ENCODE measurements at regions not wholly inside any gene's neighbourhood (a gene's known extent, or its start where the extent isn't known, plus 50 kb on each side); places are given as distances from the start of the nearest gene placed in this dataset.

GRCh38 chr6:82487895-82488294, 124.3 kb downstream of the TPBG start:
- no peak for FAIRE-seq
- no peak for TF ChIP-seq ZBTB4 (CRISPR knock-in tag; IDR thresholded peaks at IDR 0.05)
- TF ChIP-seq YY1 (IDR thresholded peaks at IDR 0.05; ENCODE audit: low read depth, low read length): no peak
- TF ChIP-seq TCF7 (IDR thresholded peaks at IDR 0.05; ENCODE audit: borderline replicate concordance): no peak
- TF ChIP-seq SMAD5 (IDR thresholded peaks at IDR 0.05; ENCODE audit: low read depth): no peak
- TF ChIP-seq IRF4 (IDR thresholded peaks at IDR 0.05; ENCODE audit: low read depth, low read length): no peak
- no peak for TF ChIP-seq MXI1 (IDR thresholded peaks at IDR 0.05; ENCODE audit: low read depth, low read length)
- TF ChIP-seq HDAC6 (IDR thresholded peaks at IDR 0.05; ENCODE audit: unreplicated experiment): no peak
- BruUV-seq (replicated peaks): no TSS peak
- Histone ChIP-seq H3K27ac (ENCODE audit: control insufficient read depth, insufficient read depth) (no peak overlapping the region), H3K9ac (ENCODE audit: control insufficient read depth, insufficient read depth, low read length) (no peak overlapping the region), H3K9me3 (replicated peaks; ENCODE audit: control insufficient read depth, insufficient read depth, low read length) (no peaks in the 10 kb centered on the region; the same call in 2 of the 3 replicates), H3K36me3 (ENCODE audit: control insufficient read depth in 2 of 2, insufficient read depth in 2 of 2, low read length in 1 of 2) (no peaks in the 10 kb centered on the region), H3K4me3 (no peak overlapping the region), H3K4me1 (ENCODE audit: control insufficient read depth, insufficient read depth, low read length) (no peaks in the 10 kb centered on the region), H3K79me2 (ENCODE audit: control insufficient read depth, insufficient read depth, low read length) (no peaks in the 10 kb centered on the region), H3K4me2 (ENCODE audit: control insufficient read depth, insufficient read depth) (no peak overlapping the region), H3K27me3 (replicated peaks in 1 of 2; ENCODE audit: control insufficient read depth in 2 of 2, insufficient read depth in 2 of 2, low read length in 1 of 2) (no peaks in the 10 kb centered on the region), H4K20me1 (ENCODE audit: control insufficient read depth, insufficient read depth) (no peaks in the 10 kb centered on the region), H2AFZ (ENCODE audit: control insufficient read depth, low read depth, low read length) (no peak overlapping the region)
- no peak for DNase-seq (ENCODE audit: low read depth, low spot score)
- WGBS (ENCODE audit: insufficient coverage, insufficient replicate concordance, low lambda C conversion rate, missing lambda C conversion rate): 0% methylated on average over 2 of the region's 2 CpGs
- in situ Hi-C loops (cut with MboI): no loop called here
- intact Hi-C loops (cut with micrococcal nuclease; ENCODE audit: unreplicated experiment): no loop called here
- ChIA-PET POLR2A (no interaction called here), CTCF (interaction anchor here (0.9 kb wide), 1 partner anchor 11 kb away, joined by 3 read pairs; no protein-coding TSS in a partner anchor), RAD21 (ENCODE audit: unreplicated experiment) (no interaction called here), SMC1A (ENCODE audit: uncharacterized antibody, unreplicated experiment) (interaction anchor here (1.1 kb wide), 1 partner anchor 10 kb away, joined by 3 read pairs; no protein-coding TSS in a partner anchor)
- no peak for ATAC-seq
